Keratinocyte (primary cell): ENCODE measurements at regions not wholly inside any gene's neighbourhood (a gene's known extent, or its start where the extent isn't known, plus 50 kb on each side); places are given as distances from the start of the nearest gene placed in this dataset.

Experiments used
- DNase-seq: peaks from one replicate; pipeline ENCODE4 v3.0.0-alpha.2; 2011; ENCODE audit warnings: low read depth, missing footprints, low spot score
- FAIRE-seq: peaks from 2 replicates; lab custom pipeline; 2011; peaks lifted over from hg19 to GRCh38; lab: Jason Lieb, UNC
- H2AFZ ChIP-seq: 2 replicates; pipeline ENCODE4 v1.6.0; 2012; ENCODE audit warnings: low read length, control low read depth, inconsistent platforms; ENCODE audit not compliant: control insufficient read depth
- H3K27ac ChIP-seq: 2 replicates; pipeline ENCODE4 v1.5.1; 2011; ENCODE audit warnings: low read length; ENCODE audit not compliant: control insufficient read depth, insufficient read depth
- H3K27me3 ChIP-seq: 3 replicates; pipeline ENCODE4 v1.6.0; 2011; ENCODE audit warnings: low read length; ENCODE audit not compliant: control insufficient read depth, insufficient read depth; ENCODE audit errors: extremely low read depth
- H3K36me3 ChIP-seq, 2 experiments: 2 replicates in 1 of 2; 3 replicates in 1 of 2; pipeline ENCODE4 v1.5.1; 2011; ENCODE audit warnings: low read length in 2 of 2, mild to moderate bottlenecking in 1 of 2; ENCODE audit not compliant: control insufficient read depth in 2 of 2, insufficient read depth in 2 of 2; ENCODE audit errors: extremely low read depth in 1 of 2
- H3K4me1 ChIP-seq: 3 replicates; pipeline ENCODE4 v1.5.1; 2011; ENCODE audit warnings: low read length; ENCODE audit not compliant: control insufficient read depth, insufficient read depth; ENCODE audit errors: extremely low read depth
- H3K4me2 ChIP-seq: 3 replicates; pipeline ENCODE4 v1.6.0; 2011; ENCODE audit warnings: low read depth, low read length; ENCODE audit not compliant: control insufficient read depth, insufficient read depth; ENCODE audit errors: extremely low read depth
- H3K4me3 ChIP-seq, 3 experiments: fragments of 200-600 bp in 1 of 3; sonication (generic) in 1 of 3; 2 replicates in 2 of 3; 3 replicates in 1 of 3; pipeline ENCODE4 v1.5.1; 2011 to 2016; ENCODE audit warnings: low read length in 3 of 3, mild to moderate bottlenecking in 3 of 3, control low read depth in 2 of 3, inconsistent platforms in 1 of 3, low read depth in 1 of 3, mixed read lengths in 1 of 3, mixed run types in 1 of 3, moderate library complexity in 1 of 3; ENCODE audit not compliant: control insufficient read depth in 2 of 3, insufficient read depth in 2 of 3; ENCODE audit errors: extremely low read depth in 1 of 3
- H3K79me2 ChIP-seq: 2 replicates; pipeline ENCODE4 v1.6.0; 2012; ENCODE audit warnings: low read length; ENCODE audit not compliant: control insufficient read depth, insufficient read depth
- H3K9ac ChIP-seq: 3 replicates; pipeline ENCODE4 v1.6.0; 2011; ENCODE audit warnings: low read length; ENCODE audit not compliant: control insufficient read depth, insufficient read depth; ENCODE audit errors: extremely low read depth
- H3K9me1 ChIP-seq: 3 replicates; pipeline ENCODE4 v1.6.0; 2011; ENCODE audit warnings: low read length; ENCODE audit not compliant: control insufficient read depth, insufficient read depth; ENCODE audit errors: extremely low read depth
- H3K9me3 ChIP-seq: 2 replicates; pipeline ENCODE4 v1.5.1; 2012; ENCODE audit warnings: low read depth, low read length; ENCODE audit not compliant: control insufficient read depth
- H4K20me1 ChIP-seq: 3 replicates; pipeline ENCODE4 v1.6.0; 2011; ENCODE audit warnings: low read length; ENCODE audit not compliant: control insufficient read depth, insufficient read depth; ENCODE audit errors: extremely low read depth
- EZH2 ChIP-seq: IDR thresholded peaks from one replicate; pipeline ENCODE4 v1.6.1; 2012; ENCODE audit warnings: inconsistent platforms, mild to moderate bottlenecking, low read length, moderate library complexity
- dilution Hi-C: fragments of 300-500 bp; cut with MboI; formaldehyde crosslinking; loops from one replicate; pipeline ENCODE4 v1.7.0; 2020; ENCODE audit warnings: low sequenced_read_pairs; ENCODE audit not compliant: extremely low pct_ligation_motif_present
- TF ChIP-seq, protein P1 (sequence below), 3 experiments: IDR thresholded peaks in 1 of 3; conservative IDR thresholded peaks in 1 of 3; optimal IDR thresholded peaks in 1 of 3; 2 replicates in 2 of 3; 3 replicates in 1 of 3; pipeline versions ENCODE3 to v1.5.1; 2011; ENCODE audit warnings: low read length in 3 of 3, mild to moderate bottlenecking in 3 of 3, moderate library complexity in 2 of 3, control low read depth in 1 of 3, inconsistent platforms in 1 of 3; ENCODE audit not compliant: insufficient read depth in 2 of 3; ENCODE audit errors: extremely low read depth in 1 of 3

DNA sequence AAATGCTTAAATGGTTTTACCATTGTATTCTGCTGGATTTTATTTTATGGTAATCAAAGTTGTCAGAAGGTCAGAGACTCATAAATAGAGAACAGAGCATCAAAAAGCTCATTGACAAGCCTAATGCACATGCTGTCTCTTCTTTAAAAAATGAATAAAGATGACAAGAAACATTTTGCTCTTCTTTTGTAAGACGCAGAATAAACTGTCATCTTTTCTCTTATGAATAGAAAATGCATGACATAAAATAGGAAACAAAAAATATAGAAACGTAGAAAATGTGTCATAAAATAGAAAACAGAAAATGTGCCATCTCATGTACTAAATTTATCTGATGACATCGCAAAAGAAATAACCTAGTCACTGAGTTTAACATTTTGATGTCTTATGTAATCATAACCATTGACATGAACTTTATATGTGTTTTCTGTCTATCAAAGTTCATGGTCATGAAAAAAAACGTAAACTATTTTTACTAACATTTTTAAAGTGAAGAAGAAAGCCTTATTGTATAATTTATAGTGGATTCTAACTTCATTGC is 484.1 kb downstream of the TRIML1 start:
- Histone ChIP-seq H3K4me2 (no peak overlapping the region), H2AFZ (no peak overlapping the region), H3K79me2 (no peaks in the 10 kb centered on the region), H3K9ac (no peak overlapping the region), H3K27ac (no peak overlapping the region), H3K36me3 (no peaks in the 10 kb centered on the region), H3K4me1 (no peaks in the 10 kb centered on the region), H3K9me3 (no peaks in the 10 kb centered on the region), H4K20me1 (no peaks in the 10 kb centered on the region), H3K27me3 (no peaks in the 10 kb centered on the region), H3K9me1 (no peaks in the 10 kb centered on the region), H3K4me3 (no peak overlapping the region)
- DNase-seq (no peak), FAIRE-seq (no peak)
- dilution Hi-C loops = no loop called here
- no peak for TF ChIP-seq EZH2
- TF ChIP-seq, protein P1, sequence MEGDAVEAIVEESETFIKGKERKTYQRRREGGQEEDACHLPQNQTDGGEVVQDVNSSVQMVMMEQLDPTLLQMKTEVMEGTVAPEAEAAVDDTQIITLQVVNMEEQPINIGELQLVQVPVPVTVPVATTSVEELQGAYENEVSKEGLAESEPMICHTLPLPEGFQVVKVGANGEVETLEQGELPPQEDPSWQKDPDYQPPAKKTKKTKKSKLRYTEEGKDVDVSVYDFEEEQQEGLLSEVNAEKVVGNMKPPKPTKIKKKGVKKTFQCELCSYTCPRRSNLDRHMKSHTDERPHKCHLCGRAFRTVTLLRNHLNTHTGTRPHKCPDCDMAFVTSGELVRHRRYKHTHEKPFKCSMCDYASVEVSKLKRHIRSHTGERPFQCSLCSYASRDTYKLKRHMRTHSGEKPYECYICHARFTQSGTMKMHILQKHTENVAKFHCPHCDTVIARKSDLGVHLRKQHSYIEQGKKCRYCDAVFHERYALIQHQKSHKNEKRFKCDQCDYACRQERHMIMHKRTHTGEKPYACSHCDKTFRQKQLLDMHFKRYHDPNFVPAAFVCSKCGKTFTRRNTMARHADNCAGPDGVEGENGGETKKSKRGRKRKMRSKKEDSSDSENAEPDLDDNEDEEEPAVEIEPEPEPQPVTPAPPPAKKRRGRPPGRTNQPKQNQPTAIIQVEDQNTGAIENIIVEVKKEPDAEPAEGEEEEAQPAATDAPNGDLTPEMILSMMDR (optimal IDR thresholded peaks at IDR 0.05 in 1 of 3, IDR thresholded peaks at IDR 0.05 in 1 of 3, conservative IDR thresholded peaks at IDR 0.05 in 1 of 3; ENCODE audit: extremely low read depth in 1 of 3, insufficient read depth in 2 of 3, low read length in 3 of 3) = no peak

DNA sequence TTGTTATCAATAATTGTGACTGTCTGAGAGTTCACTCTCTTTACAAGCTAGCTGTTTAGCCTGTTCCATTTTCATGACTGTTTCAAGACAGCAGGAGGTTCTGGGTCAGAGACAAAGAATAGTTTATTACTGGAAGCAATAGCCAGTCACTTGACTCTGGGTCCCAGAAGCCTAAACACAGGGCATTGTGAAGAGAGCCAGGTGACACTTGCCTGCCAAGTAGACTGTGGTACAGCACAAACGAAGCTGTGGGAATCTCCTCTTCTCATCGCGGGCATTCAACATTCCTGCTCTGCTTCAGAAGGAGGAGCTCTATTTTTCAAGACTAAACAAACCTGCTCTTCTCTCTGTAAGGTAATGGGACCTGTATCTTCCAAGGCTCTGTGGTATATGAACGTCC is 485.1 kb downstream of the TRIML1 start:
- Histone ChIP-seq H3K36me3 (no peaks in the 10 kb centered on the region), H3K4me1 (no peaks in the 10 kb centered on the region), H3K9me3 (no peaks in the 10 kb centered on the region), H3K4me2 (no peak overlapping the region), H3K79me2 (no peaks in the 10 kb centered on the region), H3K9me1 (no peaks in the 10 kb centered on the region), H3K9ac (no peak overlapping the region), H3K4me3 (no peak overlapping the region), H2AFZ (no peak overlapping the region), H4K20me1 (no peaks in the 10 kb centered on the region), H3K27me3 (no peaks in the 10 kb centered on the region), H3K27ac (no peak overlapping the region)
- TF ChIP-seq, protein P1 (optimal IDR thresholded peaks at IDR 0.05 in 1 of 3, IDR thresholded peaks at IDR 0.05 in 1 of 3, conservative IDR thresholded peaks at IDR 0.05 in 1 of 3; ENCODE audit: extremely low read depth in 1 of 3, insufficient read depth in 2 of 3, low read length in 3 of 3) = no peak
- no peak for TF ChIP-seq EZH2
- DNase-seq (no peak), FAIRE-seq (no peak)
- dilution Hi-C loops = no loop called here
